AG04450 (cell line): ENCODE measurements at regions not wholly inside any gene's neighbourhood (a gene's known extent, or its start where the extent isn't known, plus 50 kb on each side); places are given as distances from the start of the nearest gene placed in this dataset.

Experiments used
- CTCF ChIA-PET: fragments of 300-600, 350-600 bp; formaldehyde crosslinking; extraction: SDS; loops from one replicate; lab custom pipeline; 2022; ENCODE audit warnings: antibody characterized with exemption, inconsistent platforms; lab: Charles Lee
- POLR2A ChIA-PET: fragments of 350-600 bp; formaldehyde crosslinking; extraction: SDS; loops from one replicate; lab custom pipeline; 2021; ENCODE audit warnings: antibody characterized with exemption, inconsistent platforms; lab: Yijun Ruan, JAX
- DNase-seq: peaks from one replicate; pipeline ENCODE4 v3.0.0-alpha.2; 2011; ENCODE audit warnings: low read depth, low spot score
- H3K27ac ChIP-seq: one replicate; pipeline ENCODE4 v1.5.1; 2012; ENCODE audit warnings: low read depth, low read length, control low read depth
- H3K27me3 ChIP-seq: one replicate; pipeline ENCODE4 v1.6.0; 2012; ENCODE audit warnings: low read length; ENCODE audit not compliant: control insufficient read depth, insufficient read depth
- H3K4me3 ChIP-seq: 2 replicates; pipeline ENCODE4 v1.5.1; 2011; ENCODE audit warnings: mild to moderate bottlenecking, low read depth, low read length, control low read depth
- H3K9me3 ChIP-seq: 2 replicates; pipeline ENCODE4 v1.5.1; 2012; ENCODE audit warnings: low read length; ENCODE audit not compliant: control insufficient read depth, insufficient read depth
- CTCF ChIP-seq: IDR thresholded peaks from 2 replicates; pipeline ENCODE4 v1.5.1; 2011; ENCODE audit warnings: low read depth, low read length, control low read depth, inconsistent platforms

GRCh38 chr5:133801431-133801830 lies 167.0 kb downstream of the C5orf15 start:
- H3K4me3 ChIP-seq: no peak overlapping the region
- peaks cover 3% of the 10 kb centered on the region for H3K27me3 ChIP-seq
- CTCF ChIA-PET: no interaction called here
- no peak for TF ChIP-seq CTCF
- POLR2A ChIA-PET: no interaction called here
- no peaks in the 10 kb centered on the region for H3K9me3 ChIP-seq
- DNase-seq: no peak
- no peak overlapping the region for H3K27ac ChIP-seq

GRCh38 chr5:133799571-133800237 lies 168.7 kb downstream of the C5orf15 start:
- no peak overlapping the region for H3K27ac ChIP-seq
- no peak for DNase-seq
- no peak overlapping the region for H3K4me3 ChIP-seq
- no peaks in the 10 kb centered on the region for H3K9me3 ChIP-seq
- peaks cover 13% of the 10 kb centered on the region for H3K27me3 ChIP-seq
- no peak for TF ChIP-seq CTCF
- CTCF ChIA-PET: no interaction called here
- POLR2A ChIA-PET: no interaction called here

- Histone ChIP-seq H3K9me3 (no peaks in the 10 kb centered on the region), H3K27me3 (peaks cover 17% of the 10 kb centered on the region), H3K4me3 (no peak overlapping the region), H3K27ac (no peak overlapping the region)
- ChIA-PET POLR2A (no interaction called here), CTCF (no interaction called here)
- no peak for DNase-seq
- no peak for TF ChIP-seq CTCF
Measured at GRCh38 chr5:133797167-133797566, 171.3 kb downstream of the C5orf15 start.

- CTCF ChIA-PET: no interaction called here
- Histone ChIP-seq H3K27me3 (peaks cover 14% of the 10 kb centered on the region), H3K27ac (no peak overlapping the region), H3K9me3 (no peaks in the 10 kb centered on the region), H3K4me3 (no peak overlapping the region)
- no peak for TF ChIP-seq CTCF
- DNase-seq: no peak
- POLR2A ChIA-PET: no interaction called here
Measured at GRCh38 chr5:133796186-133796585, 172.2 kb downstream of the C5orf15 start.

- Histone ChIP-seq H3K4me3 (no peak overlapping the region), H3K9me3 (no peaks in the 10 kb centered on the region), H3K27ac (no peak overlapping the region), H3K27me3 (peaks cover 14% of the 10 kb centered on the region)
- no peak for TF ChIP-seq CTCF
- no peak for DNase-seq
- ChIA-PET POLR2A (no interaction called here), CTCF (no interaction called here)
Measured at GRCh38 chr5:133794771-133795415, 173.5 kb downstream of the C5orf15 start.
